HG03097 (cell line): ENCODE measurements at regions not wholly inside any gene's neighbourhood (a gene's known extent, or its start where the extent isn't known, plus 50 kb on each side); places are given as distances from the start of the nearest gene placed in this dataset.

Experiments used
- ATAC-seq: cut with Tn5 transposase; IDR thresholded peaks from one replicate; pipeline ENCODE4 v1.9.1; 2021; ENCODE audit not compliant: unreplicated experiment, low FRiP score

GRCh38 chr12:58252914-58253313 lies 311.5 kb downstream of the ATP23 start:
- no peak for ATAC-seq

GRCh38 chr12:58253663-58254062 lies 312.3 kb downstream of the ATP23 start:
- ATAC-seq, result no peak

GRCh38 chr12:58254463-58255100 lies 313.2 kb downstream of the ATP23 start:
- ATAC-seq, result no peak

GRCh38 chr12:58262796-58263195 lies 321.4 kb downstream of the ATP23 start:
- ATAC-seq, result no peak

GRCh38 chr12:58263816-58264215 lies 322.4 kb downstream of the ATP23 start:
- no peak for ATAC-seq

GRCh38 chr12:58268069-58268468 lies 326.7 kb downstream of the ATP23 start:
- ATAC-seq, result no peak

- ATAC-seq, result no peak
Measured at GRCh38 chr12:58269476-58269875, 328.1 kb downstream of the ATP23 start.

- ATAC-seq, result no peak
Measured at GRCh38 chr12:58270966-58271705, 329.8 kb downstream of the ATP23 start.

- no peak for ATAC-seq
Measured at GRCh38 chr12:58272461-58272860, 331.1 kb downstream of the ATP23 start.

- no peak for ATAC-seq
Measured at GRCh38 chr12:58277231-58277630, 335.9 kb downstream of the ATP23 start.

- no peak for ATAC-seq
Measured at GRCh38 chr12:58283553-58283952, 342.2 kb downstream of the ATP23 start.

GRCh38 chr12:58285551-58285950 lies 344.2 kb downstream of the ATP23 start:
- no peak for ATAC-seq

GRCh38 chr12:58286353-58286752 lies 345.0 kb downstream of the ATP23 start:
- no peak for ATAC-seq

- ATAC-seq, result no peak
Measured at GRCh38 chr12:58288190-58288589, 346.8 kb downstream of the ATP23 start.

- ATAC-seq, result no peak
Measured at GRCh38 chr12:58291106-58291505, 349.7 kb downstream of the ATP23 start.

- no peak for ATAC-seq
Measured at GRCh38 chr12:58293308-58293982, 352.1 kb downstream of the ATP23 start.

- ATAC-seq, result no peak
Measured at GRCh38 chr12:58295268-58295667, 353.9 kb downstream of the ATP23 start.

GRCh38 chr12:58296863-58297262 lies 355.5 kb downstream of the ATP23 start:
- ATAC-seq, result no peak

- no peak for ATAC-seq
Measured at GRCh38 chr12:58298803-58299202, 357.4 kb downstream of the ATP23 start.

- no peak for ATAC-seq
Measured at GRCh38 chr12:58299371-58299770, 358.0 kb downstream of the ATP23 start.

- ATAC-seq, result no peak
Measured at GRCh38 chr12:58301038-58301729, 359.8 kb downstream of the ATP23 start.
